Stomach (tissue), 4 donors: ENCODE measurements at regions not wholly inside any gene's neighbourhood (a gene's known extent, or its start where the extent isn't known, plus 50 kb on each side); places are given as distances from the start of the nearest gene placed in this dataset.

Experiments
- CTCF ChIP-seq, 7 experiments: fragments of 450-650 bp in 4 of 7; fragments of 200-600 bp in 3 of 7; sonication (generic) in 3 of 7; IDR thresholded peaks; one replicate each; pipeline ENCODE4 v1.5.1; 2016 to 2019; ENCODE audit warnings: antibody characterized with exemption in 7 of 7, control low read depth in 2 of 7, mild to moderate bottlenecking in 1 of 7
- POLR2A ChIP-seq, 4 donors: fragments of 450-650 bp; IDR thresholded peaks; one replicate each; pipeline ENCODE4 v1.6.1; 2016; ENCODE audit warnings: antibody characterized with exemption in 4 of 4, control low read depth in 2 of 4, mild to moderate bottlenecking in 1 of 4, moderate library complexity in 1 of 4
- POLR2AphosphoS5 ChIP-seq, 3 donors: sonication (generic); formaldehyde crosslinking; IDR thresholded peaks; one replicate each; pipeline ENCODE4 v1.6.1; 2016; ENCODE audit warnings: antibody characterized with exemption in 3 of 3

- TF ChIP-seq POLR2AphosphoS5 (IDR thresholded peaks at IDR 0.05) (no peak), POLR2A (IDR thresholded peaks at IDR 0.05) (no peak), CTCF (IDR thresholded peaks at IDR 0.05) (no peak)
Measured at GRCh38 chr12:23415180-23415579, 534.3 kb downstream of the SOX5 start.
